Bronchial epithelial cell (primary cell): ENCODE measurements at regions not wholly inside any gene's neighbourhood (a gene's known extent, or its start where the extent isn't known, plus 50 kb on each side); places are given as distances from the start of the nearest gene placed in this dataset.

Experiments used
- DNase-seq: peaks from one replicate; pipeline ENCODE4 v3.0.0-alpha.2; 2010; ENCODE audit warnings: low read depth
- FAIRE-seq: peaks from 2 replicates; lab custom pipeline; 2011; peaks lifted over from hg19 to GRCh38; lab: Jason Lieb, UNC
- H3K27me3 ChIP-seq: 2 replicates; pipeline ENCODE4 v1.5.1; 2011; ENCODE audit warnings: low read length; ENCODE audit not compliant: control insufficient read depth, insufficient read depth
- H3K36me3 ChIP-seq: 2 replicates; pipeline ENCODE4 v1.5.1; 2011; ENCODE audit warnings: low read length; ENCODE audit not compliant: control insufficient read depth, insufficient read depth
- H3K4me3 ChIP-seq: 2 replicates; pipeline ENCODE4 v1.5.1; 2011; ENCODE audit warnings: mild to moderate bottlenecking, low read depth, low read length, control low read depth
- TF ChIP-seq, protein P1 (sequence below): IDR thresholded peaks from 2 replicates; pipeline ENCODE4 v1.5.1; 2011; ENCODE audit warnings: mild to moderate bottlenecking, moderate library complexity, low read length, control low read depth, inconsistent platforms; ENCODE audit not compliant: insufficient read depth, severe bottlenecking

DNA sequence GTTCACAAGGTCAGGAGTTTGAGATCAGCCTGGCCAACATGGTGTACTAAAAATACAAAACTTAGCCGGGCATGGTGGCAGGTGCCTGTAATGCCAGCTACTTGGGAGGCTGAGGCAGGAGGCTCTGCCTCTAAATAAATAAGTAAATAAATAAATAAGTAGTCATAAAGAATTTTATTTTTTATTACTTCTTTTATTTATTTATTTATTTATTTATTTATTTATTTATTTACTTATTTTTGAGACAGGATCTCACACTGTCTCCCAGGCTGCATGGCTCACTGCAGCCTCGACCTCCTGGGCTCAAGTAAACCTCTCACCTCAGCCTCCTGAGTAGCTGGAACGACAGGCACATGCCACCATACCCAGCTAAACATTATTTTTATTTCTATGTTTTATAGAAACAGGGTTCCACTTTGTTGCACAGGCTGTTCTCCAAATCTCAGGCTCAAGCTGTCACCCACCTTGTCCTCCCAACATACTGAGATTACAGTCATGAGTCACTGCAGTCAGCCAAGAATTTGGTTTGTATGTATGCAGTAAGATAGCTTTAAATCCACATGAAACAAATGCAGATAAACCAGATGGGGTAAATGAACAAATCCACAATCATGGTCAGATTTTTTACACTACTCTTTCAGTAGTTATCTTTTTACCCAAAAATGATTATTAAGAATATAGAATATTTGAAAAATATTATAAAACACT lies 523.3 kb upstream of the RGS18 start:
- FAIRE-seq, result no peak
- no peak overlapping the region for H3K4me3 ChIP-seq

GRCh38 chr1:191636345-191636744 lies 521.9 kb upstream of the RGS18 start:
- FAIRE-seq, result no peak
- H3K27me3 ChIP-seq, result no peaks in the 10 kb centered on the region
- DNase-seq, result no peak
- TF ChIP-seq, protein P1, sequence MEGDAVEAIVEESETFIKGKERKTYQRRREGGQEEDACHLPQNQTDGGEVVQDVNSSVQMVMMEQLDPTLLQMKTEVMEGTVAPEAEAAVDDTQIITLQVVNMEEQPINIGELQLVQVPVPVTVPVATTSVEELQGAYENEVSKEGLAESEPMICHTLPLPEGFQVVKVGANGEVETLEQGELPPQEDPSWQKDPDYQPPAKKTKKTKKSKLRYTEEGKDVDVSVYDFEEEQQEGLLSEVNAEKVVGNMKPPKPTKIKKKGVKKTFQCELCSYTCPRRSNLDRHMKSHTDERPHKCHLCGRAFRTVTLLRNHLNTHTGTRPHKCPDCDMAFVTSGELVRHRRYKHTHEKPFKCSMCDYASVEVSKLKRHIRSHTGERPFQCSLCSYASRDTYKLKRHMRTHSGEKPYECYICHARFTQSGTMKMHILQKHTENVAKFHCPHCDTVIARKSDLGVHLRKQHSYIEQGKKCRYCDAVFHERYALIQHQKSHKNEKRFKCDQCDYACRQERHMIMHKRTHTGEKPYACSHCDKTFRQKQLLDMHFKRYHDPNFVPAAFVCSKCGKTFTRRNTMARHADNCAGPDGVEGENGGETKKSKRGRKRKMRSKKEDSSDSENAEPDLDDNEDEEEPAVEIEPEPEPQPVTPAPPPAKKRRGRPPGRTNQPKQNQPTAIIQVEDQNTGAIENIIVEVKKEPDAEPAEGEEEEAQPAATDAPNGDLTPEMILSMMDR, result no peak
- H3K36me3 ChIP-seq, result no peaks in the 10 kb centered on the region
- no peak overlapping the region for H3K4me3 ChIP-seq

More for the DNA sequence above, 523.3 kb upstream of the RGS18 start:
- TF ChIP-seq, protein P1, result no peak
- DNase-seq, result no peak
- Histone ChIP-seq H3K27me3 (no peaks in the 10 kb centered on the region), H3K36me3 (no peaks in the 10 kb centered on the region)

DNA sequence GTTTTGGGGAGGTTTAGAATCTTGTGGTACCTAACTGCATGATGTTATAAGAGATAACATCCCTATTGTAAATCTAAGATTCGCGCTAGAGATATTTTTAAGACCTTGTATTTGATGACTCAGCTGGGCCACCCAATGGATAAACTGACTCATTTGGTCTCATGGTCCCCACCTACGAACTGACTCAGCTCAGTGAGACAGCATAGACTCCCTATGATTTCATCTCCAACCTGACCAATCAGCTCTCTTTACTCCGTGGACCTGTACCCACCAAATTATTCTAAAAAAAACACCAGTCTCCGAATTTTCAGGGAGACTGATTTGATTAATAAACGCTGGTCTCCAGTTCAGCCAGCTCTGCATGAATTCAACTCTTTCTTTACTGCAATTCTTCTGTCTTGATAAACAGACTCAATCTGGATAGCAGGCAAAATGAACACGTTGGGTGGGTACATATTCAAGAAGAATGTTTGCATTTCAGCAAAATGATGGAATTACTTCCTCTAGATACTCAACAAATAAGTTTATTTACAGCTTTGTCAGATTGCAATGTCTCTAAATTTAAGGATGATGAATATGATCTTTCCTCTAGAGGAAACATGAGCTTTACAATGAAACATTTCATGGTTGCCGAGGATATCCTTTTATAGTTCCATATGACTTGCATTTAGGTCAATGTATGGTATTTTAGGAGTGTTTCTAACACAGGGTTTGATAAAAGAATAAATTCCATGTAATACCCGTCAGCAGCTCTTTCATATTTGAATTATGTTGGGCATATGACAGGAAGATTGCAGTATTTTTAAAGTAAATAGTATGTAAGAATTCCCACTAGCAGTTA lies 516.6 kb upstream of the RGS18 start:
- FAIRE-seq, result no peak
- no peaks in the 10 kb centered on the region for H3K27me3 ChIP-seq
- peak; percentile 13 for DNase-seq
- H3K36me3 ChIP-seq, result no peaks in the 10 kb centered on the region
- no peak overlapping the region for H3K4me3 ChIP-seq
- TF ChIP-seq, protein P1, result no peak

DNA sequence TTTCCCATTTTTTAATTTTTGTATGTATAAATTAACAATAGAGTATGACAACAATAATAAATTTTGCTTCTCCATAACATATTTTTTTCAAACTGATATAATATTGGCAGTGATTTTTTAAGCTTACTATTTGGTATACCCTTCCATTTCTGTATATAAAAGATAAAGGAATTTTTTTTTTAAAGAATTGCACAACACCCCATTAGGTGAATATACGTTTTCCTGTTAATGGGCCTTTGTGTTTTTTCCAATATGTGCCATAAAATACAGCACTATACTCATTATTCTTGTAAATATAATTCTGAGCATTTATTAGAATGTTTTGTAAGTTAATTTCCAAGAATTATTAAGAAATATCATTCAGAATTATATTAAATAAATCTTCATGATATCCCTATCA lies 515.2 kb upstream of the RGS18 start:
- no peak for FAIRE-seq
- Histone ChIP-seq H3K36me3 (no peaks in the 10 kb centered on the region), H3K27me3 (no peaks in the 10 kb centered on the region), H3K4me3 (no peak overlapping the region)
- no peak for DNase-seq
- TF ChIP-seq, protein P1, result no peak

GRCh38 chr1:191648939-191649338 lies 509.3 kb upstream of the RGS18 start:
- DNase-seq (no peak), FAIRE-seq (no peak)
- TF ChIP-seq, protein P1, result no peak
- Histone ChIP-seq H3K36me3 (no peaks in the 10 kb centered on the region), H3K4me3 (no peak overlapping the region), H3K27me3 (no peaks in the 10 kb centered on the region)
